ENCODE measurements at regions not wholly inside any gene's neighbourhood (a gene's known extent, or its start where the extent isn't known, plus 50 kb on each side); places are given as distances from the start of the nearest gene placed in this dataset.

DNA sequence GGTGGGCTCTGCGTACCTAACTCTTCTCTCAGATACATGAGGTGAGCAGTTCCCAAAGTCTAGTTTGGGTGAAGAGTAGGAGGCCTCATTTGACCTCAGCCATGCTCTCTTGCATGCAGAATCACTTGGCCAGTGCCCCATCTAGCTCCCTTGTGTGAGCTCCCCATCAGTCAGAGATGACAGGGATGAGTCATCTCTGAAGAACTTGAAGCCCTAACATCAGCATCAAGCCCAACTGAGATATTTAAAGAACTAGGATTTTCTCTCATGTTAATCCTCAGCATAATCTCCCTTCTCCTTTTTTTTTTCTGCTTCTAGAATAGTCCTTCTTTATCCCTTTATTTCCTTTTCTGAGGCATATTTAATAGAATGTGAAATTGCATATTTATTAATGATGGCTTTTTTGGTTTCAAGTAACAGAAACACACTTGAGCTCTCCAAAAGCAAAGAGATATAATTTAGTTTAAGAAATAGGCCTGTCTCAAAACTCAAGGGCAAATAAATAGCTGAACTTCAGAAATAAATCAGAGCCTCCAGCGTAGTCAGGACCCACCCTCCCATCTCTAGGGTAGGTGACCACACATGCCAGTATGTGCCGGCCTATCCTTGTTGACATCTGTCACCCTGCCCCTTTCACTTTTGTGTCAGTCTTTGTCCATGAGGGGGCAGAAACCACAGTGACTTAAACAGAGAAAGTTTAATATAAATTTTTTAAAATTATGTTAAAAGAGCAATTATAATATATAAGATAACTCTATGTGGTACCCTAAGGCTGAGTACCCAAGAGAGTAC lies 112.3 kb downstream of the TSEN15 start:
- TF ChIP-seq POLR2A (IDR thresholded peaks at IDR 0.05; ENCODE audit: low read length) (no peak), GATA1 (IDR thresholded peaks at IDR 0.05; ENCODE audit: low read depth, low read length) (no peak)
